Omental fat pad (tissue), 3 donors: ENCODE measurements at regions not wholly inside any gene's neighbourhood (a gene's known extent, or its start where the extent isn't known, plus 50 kb on each side); places are given as distances from the start of the nearest gene placed in this dataset.

Experiments used
- ATAC-seq: fragments of 150-250 bp; one replicate; pipeline ENCODE4 v1.9.1; 2016; ENCODE audit warnings: mild to moderate bottlenecking, moderate library complexity; ENCODE audit not compliant: low FRiP score
- DNase-seq: peaks from one replicate; pipeline ENCODE4 v3.0.0-alpha.2; 2019; ENCODE audit warnings: low spot score
- CTCF ChIP-seq, 3 donors: fragments of 450-650 bp; IDR thresholded peaks; one replicate each; pipeline ENCODE4 v1.5.1; 2016 to 2017; ENCODE audit warnings: antibody characterized with exemption in 3 of 3, mild to moderate bottlenecking in 3 of 3, moderate library complexity in 2 of 3

- no peak for DNase-seq
- no peak for ATAC-seq
Observed at GRCh38 chr4:62548765-62549164, 1348.6 kb downstream of the ADGRL3 start.

GRCh38 chr4:62548108-62548524 lies 1348.0 kb downstream of the ADGRL3 start:
- no peak for DNase-seq
- no peak for ATAC-seq
- TF ChIP-seq CTCF (IDR thresholded peaks at IDR 0.05), result no peak

More at GRCh38 chr4:62548765-62549164, 1348.6 kb downstream of the ADGRL3 start:
- no peak for TF ChIP-seq CTCF (IDR thresholded peaks at IDR 0.05)

DNA sequence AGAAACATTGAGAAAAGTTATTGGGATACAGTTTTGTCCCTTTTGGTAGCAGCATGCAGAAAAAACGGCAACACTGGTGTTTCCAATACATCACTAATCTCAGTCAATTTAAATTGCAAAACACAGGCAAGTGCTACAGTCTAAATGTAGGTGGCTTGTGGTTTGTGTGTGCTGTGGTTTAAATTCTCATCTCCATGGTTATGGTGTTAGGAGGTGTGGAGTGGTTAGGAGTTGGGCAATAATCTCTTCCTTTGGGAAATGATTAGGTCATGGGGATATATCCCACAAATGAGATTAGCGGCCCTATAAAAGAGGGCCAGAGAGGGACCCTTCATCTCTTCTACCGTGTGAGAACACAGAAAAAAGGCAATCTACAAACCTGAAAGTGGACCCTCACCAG lies 1344.3 kb downstream of the ADGRL3 start:
- DNase-seq, result no peak
- TF ChIP-seq CTCF (IDR thresholded peaks at IDR 0.05), result no peak
- no peak for ATAC-seq

DNA sequence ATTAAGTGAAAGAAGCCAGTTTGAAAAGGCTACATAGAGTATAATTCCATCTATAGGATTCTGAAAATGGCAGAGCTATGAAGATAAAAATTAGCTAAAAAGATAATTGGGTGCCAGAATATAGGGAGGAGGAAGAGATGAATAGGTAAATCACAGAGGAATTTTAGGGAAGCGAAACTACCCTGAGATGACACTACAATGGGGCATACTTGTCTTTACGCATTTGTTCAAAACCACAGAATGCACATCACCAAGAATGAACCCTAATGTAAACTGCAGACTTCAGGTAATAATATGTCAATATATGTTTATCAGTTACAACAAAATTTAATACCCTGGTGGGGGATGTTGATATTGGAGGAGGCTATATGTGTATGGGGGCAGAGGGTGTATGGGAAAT lies 1342.9 kb downstream of the ADGRL3 start:
- DNase-seq (no peak), ATAC-seq (no peak)
- TF ChIP-seq CTCF (IDR thresholded peaks at IDR 0.05), result no peak

DNA sequence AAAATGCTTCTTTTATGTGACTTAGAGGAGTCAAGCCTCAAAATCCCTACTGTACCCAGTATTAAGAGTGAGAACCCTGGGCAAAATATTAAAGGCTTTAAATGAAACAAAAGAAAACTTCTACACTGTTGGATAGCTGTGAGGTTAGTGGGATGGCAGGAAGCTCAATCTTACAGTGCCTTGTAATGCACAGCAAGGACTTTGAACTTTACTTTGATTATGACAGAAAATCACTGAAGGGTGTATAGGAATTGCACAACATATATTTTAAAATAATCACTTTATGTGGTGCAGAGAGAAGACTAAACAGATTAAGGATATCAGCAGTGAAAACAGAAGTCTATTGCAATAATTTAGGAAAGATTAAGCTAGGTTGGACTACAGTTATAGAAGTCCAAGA lies 1333.4 kb downstream of the ADGRL3 start:
- DNase-seq (no peak), ATAC-seq (no peak)
- TF ChIP-seq CTCF (IDR thresholded peaks at IDR 0.05), result no peak

DNA sequence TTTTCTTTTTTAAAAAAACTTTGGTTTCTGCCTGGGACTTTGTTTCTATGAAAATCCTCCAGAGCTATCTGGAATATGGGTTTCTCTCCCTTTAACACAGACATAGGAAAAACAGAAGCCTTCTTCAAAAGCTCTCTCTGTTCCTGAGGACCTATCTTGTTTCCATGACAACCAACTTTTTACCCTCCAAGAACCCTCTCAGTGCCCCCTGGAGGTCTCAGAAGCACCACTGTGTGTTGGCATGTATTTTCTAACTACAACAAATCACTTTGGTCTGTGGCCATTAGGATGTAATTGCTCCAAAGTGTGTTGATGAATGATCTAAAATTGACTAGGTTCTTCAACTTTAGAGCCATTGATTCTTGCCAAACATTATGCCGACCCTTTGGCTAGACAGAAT lies 1331.6 kb downstream of the ADGRL3 start:
- ATAC-seq (no peak), DNase-seq (no peak)
- TF ChIP-seq CTCF (IDR thresholded peaks at IDR 0.05), result no peak

GRCh38 chr4:62531264-62531663 lies 1331.1 kb downstream of the ADGRL3 start:
- ATAC-seq (no peak), DNase-seq (no peak)
- no peak for TF ChIP-seq CTCF (IDR thresholded peaks at IDR 0.05)
